Liver (tissue), 3 donors: ENCODE measurements at regions not wholly inside any gene's neighbourhood (a gene's known extent, or its start where the extent isn't known, plus 50 kb on each side); places are given as distances from the start of the nearest gene placed in this dataset.

Source experiments
- FOXA1 ChIP-seq: IDR thresholded peaks from 2 replicates; pipeline ENCODE4 v1.6.1; 2016; ENCODE audit warnings: antibody characterized with exemption
- GABPA ChIP-seq, 2 donors: IDR thresholded peaks in 1 of 2; conservative IDR thresholded peaks in 1 of 2; 2 replicates each; pipeline ENCODE4 v1.6.1; 2016; ENCODE audit warnings: antibody characterized with exemption in 2 of 2, mild to moderate bottlenecking in 1 of 2, moderate library complexity in 1 of 2
- HNF4G ChIP-seq: IDR thresholded peaks from 2 replicates; pipeline ENCODE4 v1.6.1; 2016; ENCODE audit warnings: antibody characterized with exemption
- JUND ChIP-seq, 2 donors: IDR thresholded peaks; 2 replicates each; pipeline ENCODE4 v1.6.1; 2016; ENCODE audit warnings: antibody characterized with exemption in 2 of 2
- RAD21 ChIP-seq, 2 donors: IDR thresholded peaks; 2 replicates each; pipeline ENCODE4 v1.6.1; 2016; ENCODE audit warnings: antibody characterized with exemption in 2 of 2, mild to moderate bottlenecking in 2 of 2
- SP1 ChIP-seq: IDR thresholded peaks from 2 replicates; pipeline ENCODE4 v1.6.1; 2018; ENCODE audit warnings: antibody characterized with exemption, mild to moderate bottlenecking
- TAF1 ChIP-seq: conservative IDR thresholded peaks from 2 replicates; pipeline ENCODE4 v1.6.1; 2016; ENCODE audit warnings: antibody characterized with exemption, mild to moderate bottlenecking
- YY1 ChIP-seq: IDR thresholded peaks from 2 replicates; pipeline ENCODE4 v1.6.1; 2016; ENCODE audit warnings: antibody characterized with exemption, mild to moderate bottlenecking
- TF ChIP-seq, protein P1 (sequence below): fragments of 150-350 bp; IDR thresholded peaks from 2 replicates; pipeline ENCODE4 v1.5.1; 2017; ENCODE audit warnings: improper control_type of control experiment, low read depth, low read length; ENCODE audit not compliant: missing input control
- TF ChIP-seq, protein P2 (sequence below): IDR thresholded peaks from 2 replicates; pipeline ENCODE4 v1.6.1; 2016; ENCODE audit warnings: antibody characterized with exemption
- TF ChIP-seq, protein P3 (sequence below): IDR thresholded peaks from 2 replicates; pipeline ENCODE4 v1.6.1; 2016; ENCODE audit warnings: antibody characterized with exemption, mild to moderate bottlenecking
- donor health status: healthy.
- donor health status: healthy.

DNA sequence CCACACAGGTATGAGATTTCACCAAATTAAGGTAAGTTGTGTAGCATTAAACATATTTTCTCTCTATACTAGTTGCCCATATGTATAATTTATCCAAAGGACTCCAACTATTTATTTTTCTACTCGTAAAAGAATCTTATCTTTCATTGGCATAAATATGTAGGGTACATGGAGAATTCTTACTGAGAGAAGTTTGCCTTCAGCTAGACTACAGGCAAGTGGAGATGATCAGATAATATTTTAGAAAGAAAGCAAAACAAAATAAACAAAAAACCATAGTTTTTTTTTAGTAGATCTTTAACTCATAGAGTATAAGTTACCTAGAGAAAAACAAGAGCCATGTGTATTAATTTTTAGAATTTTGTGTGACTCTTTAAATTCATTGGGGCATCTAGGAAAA lies 743.1 kb upstream of the ARRDC3 start:
- TF ChIP-seq, protein P1, sequence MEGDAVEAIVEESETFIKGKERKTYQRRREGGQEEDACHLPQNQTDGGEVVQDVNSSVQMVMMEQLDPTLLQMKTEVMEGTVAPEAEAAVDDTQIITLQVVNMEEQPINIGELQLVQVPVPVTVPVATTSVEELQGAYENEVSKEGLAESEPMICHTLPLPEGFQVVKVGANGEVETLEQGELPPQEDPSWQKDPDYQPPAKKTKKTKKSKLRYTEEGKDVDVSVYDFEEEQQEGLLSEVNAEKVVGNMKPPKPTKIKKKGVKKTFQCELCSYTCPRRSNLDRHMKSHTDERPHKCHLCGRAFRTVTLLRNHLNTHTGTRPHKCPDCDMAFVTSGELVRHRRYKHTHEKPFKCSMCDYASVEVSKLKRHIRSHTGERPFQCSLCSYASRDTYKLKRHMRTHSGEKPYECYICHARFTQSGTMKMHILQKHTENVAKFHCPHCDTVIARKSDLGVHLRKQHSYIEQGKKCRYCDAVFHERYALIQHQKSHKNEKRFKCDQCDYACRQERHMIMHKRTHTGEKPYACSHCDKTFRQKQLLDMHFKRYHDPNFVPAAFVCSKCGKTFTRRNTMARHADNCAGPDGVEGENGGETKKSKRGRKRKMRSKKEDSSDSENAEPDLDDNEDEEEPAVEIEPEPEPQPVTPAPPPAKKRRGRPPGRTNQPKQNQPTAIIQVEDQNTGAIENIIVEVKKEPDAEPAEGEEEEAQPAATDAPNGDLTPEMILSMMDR: no peak
- TF ChIP-seq JUND (IDR thresholded peaks at IDR 0.05): no peak
- no peak for TF ChIP-seq FOXA1
- no peak for TF ChIP-seq YY1
- no peak for TF ChIP-seq SP1
- no peak for TF ChIP-seq TAF1
- TF ChIP-seq RAD21 (IDR thresholded peaks at IDR 0.05): no peak
- TF ChIP-seq HNF4G: no peak
- TF ChIP-seq GABPA (IDR thresholded peaks at IDR 0.05 in 1 of 2, conservative IDR thresholded peaks at IDR 0.05 in 1 of 2): no peak
- TF ChIP-seq, protein P2, sequence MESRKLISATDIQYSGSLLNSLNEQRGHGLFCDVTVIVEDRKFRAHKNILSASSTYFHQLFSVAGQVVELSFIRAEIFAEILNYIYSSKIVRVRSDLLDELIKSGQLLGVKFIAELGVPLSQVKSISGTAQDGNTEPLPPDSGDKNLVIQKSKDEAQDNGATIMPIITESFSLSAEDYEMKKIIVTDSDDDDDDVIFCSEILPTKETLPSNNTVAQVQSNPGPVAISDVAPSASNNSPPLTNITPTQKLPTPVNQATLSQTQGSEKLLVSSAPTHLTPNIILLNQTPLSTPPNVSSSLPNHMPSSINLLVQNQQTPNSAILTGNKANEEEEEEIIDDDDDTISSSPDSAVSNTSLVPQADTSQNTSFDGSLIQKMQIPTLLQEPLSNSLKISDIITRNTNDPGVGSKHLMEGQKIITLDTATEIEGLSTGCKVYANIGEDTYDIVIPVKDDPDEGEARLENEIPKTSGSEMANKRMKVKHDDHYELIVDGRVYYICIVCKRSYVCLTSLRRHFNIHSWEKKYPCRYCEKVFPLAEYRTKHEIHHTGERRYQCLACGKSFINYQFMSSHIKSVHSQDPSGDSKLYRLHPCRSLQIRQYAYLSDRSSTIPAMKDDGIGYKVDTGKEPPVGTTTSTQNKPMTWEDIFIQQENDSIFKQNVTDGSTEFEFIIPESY: no peak
- TF ChIP-seq, protein P3, sequence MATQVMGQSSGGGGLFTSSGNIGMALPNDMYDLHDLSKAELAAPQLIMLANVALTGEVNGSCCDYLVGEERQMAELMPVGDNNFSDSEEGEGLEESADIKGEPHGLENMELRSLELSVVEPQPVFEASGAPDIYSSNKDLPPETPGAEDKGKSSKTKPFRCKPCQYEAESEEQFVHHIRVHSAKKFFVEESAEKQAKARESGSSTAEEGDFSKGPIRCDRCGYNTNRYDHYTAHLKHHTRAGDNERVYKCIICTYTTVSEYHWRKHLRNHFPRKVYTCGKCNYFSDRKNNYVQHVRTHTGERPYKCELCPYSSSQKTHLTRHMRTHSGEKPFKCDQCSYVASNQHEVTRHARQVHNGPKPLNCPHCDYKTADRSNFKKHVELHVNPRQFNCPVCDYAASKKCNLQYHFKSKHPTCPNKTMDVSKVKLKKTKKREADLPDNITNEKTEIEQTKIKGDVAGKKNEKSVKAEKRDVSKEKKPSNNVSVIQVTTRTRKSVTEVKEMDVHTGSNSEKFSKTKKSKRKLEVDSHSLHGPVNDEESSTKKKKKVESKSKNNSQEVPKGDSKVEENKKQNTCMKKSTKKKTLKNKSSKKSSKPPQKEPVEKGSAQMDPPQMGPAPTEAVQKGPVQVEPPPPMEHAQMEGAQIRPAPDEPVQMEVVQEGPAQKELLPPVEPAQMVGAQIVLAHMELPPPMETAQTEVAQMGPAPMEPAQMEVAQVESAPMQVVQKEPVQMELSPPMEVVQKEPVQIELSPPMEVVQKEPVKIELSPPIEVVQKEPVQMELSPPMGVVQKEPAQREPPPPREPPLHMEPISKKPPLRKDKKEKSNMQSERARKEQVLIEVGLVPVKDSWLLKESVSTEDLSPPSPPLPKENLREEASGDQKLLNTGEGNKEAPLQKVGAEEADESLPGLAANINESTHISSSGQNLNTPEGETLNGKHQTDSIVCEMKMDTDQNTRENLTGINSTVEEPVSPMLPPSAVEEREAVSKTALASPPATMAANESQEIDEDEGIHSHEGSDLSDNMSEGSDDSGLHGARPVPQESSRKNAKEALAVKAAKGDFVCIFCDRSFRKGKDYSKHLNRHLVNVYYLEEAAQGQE: no peak
